Gastroesophageal sphincter (tissue), 4 donors: ENCODE measurements at regions not wholly inside any gene's neighbourhood (a gene's known extent, or its start where the extent isn't known, plus 50 kb on each side); places are given as distances from the start of the nearest gene placed in this dataset.

ENCODE experiments used
- ATAC-seq: fragments of 150-250 bp; one replicate; pipeline ENCODE4 v1.9.1; 2016; ENCODE audit warnings: mild to moderate bottlenecking, moderate library complexity
- H3K27ac ChIP-seq, 4 donors: fragments of 200-600 bp; sonication (generic) in 3 of 4; 1 replicate in 3 of 4; 2 replicates in 1 of 4; pipeline ENCODE4 v1.5.1; 2016 to 2019
- H3K27me3 ChIP-seq: fragments of 200-600 bp; sonication (generic); one replicate; pipeline ENCODE4 v1.5.1; 2019
- H3K36me3 ChIP-seq, 2 donors: fragments of 200-600 bp; sonication (generic); one replicate each; pipeline ENCODE4 v1.5.1; 2019; ENCODE audit warnings: control low read depth in 1 of 2
- H3K4me1 ChIP-seq, 3 donors: fragments of 200-600 bp; sonication (generic); 1 replicate in 2 of 3; 2 replicates in 1 of 3; pipeline ENCODE4 v1.5.1; 2016 to 2019; ENCODE audit warnings: control low read depth in 2 of 3
- H3K4me3 ChIP-seq, 2 donors: fragments of 200-600 bp; sonication (generic); one replicate each; pipeline ENCODE4 v1.5.1; 2019; ENCODE audit warnings: mild to moderate bottlenecking in 1 of 2, moderate library complexity in 1 of 2
- H3K9me3 ChIP-seq, 3 donors: fragments of 200-600 bp; sonication (generic); one replicate each; pipeline ENCODE4 v1.5.1; 2017 to 2019; ENCODE audit warnings: control low read depth in 2 of 3
- CTCF ChIP-seq, 4 experiments: fragments of 200-600 bp in 2 of 4; fragments of 450-650 bp in 2 of 4; sonication (generic) in 1 of 4; IDR thresholded peaks; one replicate each; pipeline ENCODE4 v1.5.1; 2017 to 2019; ENCODE audit warnings: antibody characterized with exemption in 4 of 4, mild to moderate bottlenecking in 2 of 4, moderate library complexity in 2 of 4
- EP300 ChIP-seq: sonication (generic); formaldehyde crosslinking; IDR thresholded peaks from one replicate; pipeline ENCODE4 v1.6.1; 2017; ENCODE audit warnings: antibody characterized with exemption, mild to moderate bottlenecking
- POLR2A ChIP-seq, 2 donors: fragments of 450-650 bp; IDR thresholded peaks; one replicate each; pipeline ENCODE4 v1.6.1; 2017; ENCODE audit warnings: antibody characterized with exemption in 2 of 2, mild to moderate bottlenecking in 2 of 2, moderate library complexity in 1 of 2
- POLR2AphosphoS5 ChIP-seq: sonication (generic); formaldehyde crosslinking; IDR thresholded peaks from one replicate; pipeline ENCODE4 v1.6.1; 2017; ENCODE audit warnings: antibody characterized with exemption
- WGBS, 2 donors: methylation state at CpG; one replicate each; pipeline ENCODE4 v1.1.5; 2018; ENCODE audit warnings: low coverage in 1 of 2; 5-methylcytosine and 5-hydroxymethylcytosine counted together

DNA sequence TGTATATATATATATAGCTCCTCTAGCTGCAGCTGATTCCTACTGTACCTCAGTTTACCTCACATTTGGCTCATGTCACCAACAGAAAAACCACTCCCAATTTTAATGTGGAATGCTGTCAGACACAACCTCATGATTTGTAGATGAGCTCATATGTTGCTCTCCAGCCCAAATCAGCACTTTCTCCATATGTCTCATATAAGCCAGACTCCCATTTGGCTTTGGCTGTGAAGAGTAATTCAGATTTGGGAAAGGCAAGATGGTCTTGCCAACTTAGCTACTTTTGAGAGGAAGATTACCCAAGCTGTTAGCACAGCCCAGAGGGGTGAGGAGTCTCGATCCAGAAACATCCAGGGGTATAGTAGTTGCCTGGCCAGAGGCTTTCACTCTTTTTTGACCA is 342.2 kb upstream of the NT5E start:
- ATAC-seq, result no peak
- Histone ChIP-seq H3K27me3 (no peaks in the 10 kb centered on the region), H3K27ac (no peak overlapping the region), H3K9me3 (no peaks in the 10 kb centered on the region), H3K4me1 (peaks cover 0 to 3% (median 0%) of the 10 kb centered on the region in 3 donors), H3K36me3 (no peaks in the 10 kb centered on the region), H3K4me3 (no peak overlapping the region)
- no CpG with 5 or more reads among the region's 1 CpG for WGBS, 2 donors
- TF ChIP-seq EP300, result no peak
- no peak for TF ChIP-seq CTCF (IDR thresholded peaks at IDR 0.05)
- no peak for TF ChIP-seq POLR2AphosphoS5
- TF ChIP-seq POLR2A (IDR thresholded peaks at IDR 0.05), result no peak

GRCh38 chr6:85096976-85097375 is 332.6 kb upstream of the TBX18 start:
- no peak for ATAC-seq
- no peaks in the 10 kb centered on the region for H3K4me1 ChIP-seq
- H3K27me3 ChIP-seq, result no peaks in the 10 kb centered on the region
- peaks cover 0 to 16% (median 0%) of the 10 kb centered on the region in 3 donors for H3K9me3 ChIP-seq
- no peak overlapping the region for H3K27ac ChIP-seq
- WGBS, 2 donors, result 83 to 93% methylated on average over 4 of the region's 5 CpGs
- no peak overlapping the region for H3K4me3 ChIP-seq
- H3K36me3 ChIP-seq, result no peaks in the 10 kb centered on the region
- TF ChIP-seq POLR2AphosphoS5 (no peak), CTCF (IDR thresholded peaks at IDR 0.05) (no peak), POLR2A (IDR thresholded peaks at IDR 0.05) (no peak)

- no peaks in the 10 kb centered on the region for H3K36me3 ChIP-seq
- no peak for ATAC-seq
- no peak overlapping the region for H3K27ac ChIP-seq
- no peaks in the 10 kb centered on the region for H3K27me3 ChIP-seq
- no peak overlapping the region for H3K4me3 ChIP-seq
- no peak for TF ChIP-seq POLR2AphosphoS5
- TF ChIP-seq CTCF (IDR thresholded peaks at IDR 0.05), result no peak
- no peak for TF ChIP-seq EP300
- TF ChIP-seq POLR2A (IDR thresholded peaks at IDR 0.05), result no peak
- WGBS, 2 donors, result 55% methylated on average over 1 of the region's 1 CpG; no CpG with 5 or more reads in 1 of the 2 donors
- H3K4me1 ChIP-seq, result no peaks in the 10 kb centered on the region
- H3K9me3 ChIP-seq, result no peaks in the 10 kb centered on the region
Measured at GRCh38 chr6:85092226-85092625, 327.8 kb upstream of the TBX18 start.

- Histone ChIP-seq H3K4me3 (no peak overlapping the region), H3K4me1 (no peaks in the 10 kb centered on the region), H3K27me3 (no peaks in the 10 kb centered on the region), H3K36me3 (no peaks in the 10 kb centered on the region), H3K27ac (no peak overlapping the region), H3K9me3 (no peaks in the 10 kb centered on the region)
- ATAC-seq, result no peak
- 89 to 95% methylated on average over 2 of the region's 2 CpGs for WGBS, 2 donors
- TF ChIP-seq CTCF (IDR thresholded peaks at IDR 0.05) (no peak), POLR2A (IDR thresholded peaks at IDR 0.05) (no peak), POLR2AphosphoS5 (no peak), EP300 (no peak)
Measured at GRCh38 chr6:85089255-85089654, 324.9 kb upstream of the TBX18 start.

GRCh38 chr6:85085875-85086274 is 321.5 kb upstream of the TBX18 start:
- H3K36me3 ChIP-seq, result no peaks in the 10 kb centered on the region
- H3K4me1 ChIP-seq, result no peaks in the 10 kb centered on the region
- H3K27ac ChIP-seq, result no peak overlapping the region
- 100% methylated on average over 2 of the region's 2 CpGs for WGBS, 2 donors
- no peak for ATAC-seq
- TF ChIP-seq EP300 (no peak), POLR2A (IDR thresholded peaks at IDR 0.05) (no peak), POLR2AphosphoS5 (no peak), CTCF (IDR thresholded peaks at IDR 0.05) (no peak)
- no peaks in the 10 kb centered on the region for H3K27me3 ChIP-seq
- H3K4me3 ChIP-seq, result no peak overlapping the region
- no peaks in the 10 kb centered on the region for H3K9me3 ChIP-seq
